Esophagus squamous epithelium (tissue), 5 donors: ENCODE measurements at regions not wholly inside any gene's neighbourhood (a gene's known extent, or its start where the extent isn't known, plus 50 kb on each side); places are given as distances from the start of the nearest gene placed in this dataset.

Experiments used
- DNase-seq: peaks from one replicate; lab custom pipeline; 2025; lab: John Stamatoyannopoulos, UW
- H3K27ac ChIP-seq, 4 donors: fragments of 200-600 bp; sonication (generic); one replicate each; pipeline ENCODE4 v1.5.1; 2016 to 2019; ENCODE audit warnings: mild to moderate bottlenecking in 1 of 4
- H3K27me3 ChIP-seq, 4 donors: fragments of 200-600 bp; sonication (generic); 1 replicate in 3 of 4; 2 replicates in 1 of 4; pipeline versions ENCODE4 v1.5.1 to v1.6.0; 2017 to 2021; ENCODE audit warnings: antibody characterized with exemption in 1 of 4
- H3K36me3 ChIP-seq, 3 donors: fragments of 200-600 bp; sonication (generic); one replicate each; pipeline ENCODE4 v1.5.1; 2016 to 2019
- H3K4me1 ChIP-seq, 3 donors: fragments of 200-600 bp; sonication (generic); one replicate each; pipeline ENCODE4 v1.5.1; 2017 to 2019
- H3K4me3 ChIP-seq, 4 donors: fragments of 200-600 bp; sonication (generic); 1 replicate in 3 of 4; 2 replicates in 1 of 4; pipeline ENCODE4 v1.5.1; 2016 to 2019; ENCODE audit warnings: mild to moderate bottlenecking in 2 of 4, moderate library complexity in 1 of 4
- H3K9me3 ChIP-seq, 3 donors: fragments of 200-600 bp; sonication (generic); one replicate each; pipeline ENCODE4 v1.5.1; 2016 to 2019
- CTCF ChIP-seq, 6 experiments: fragments of 450-650 bp in 4 of 6; fragments of 200-600 bp in 2 of 6; sonication (generic) in 2 of 6; IDR thresholded peaks; one replicate each; pipeline ENCODE4 v1.5.1; 2016 to 2019; ENCODE audit warnings: antibody characterized with exemption in 6 of 6, mild to moderate bottlenecking in 4 of 6, moderate library complexity in 4 of 6
- POLR2A ChIP-seq, 4 donors: fragments of 450-650 bp; IDR thresholded peaks; one replicate each; pipeline ENCODE4 v1.6.1; 2017; ENCODE audit warnings: antibody characterized with exemption in 4 of 4, mild to moderate bottlenecking in 4 of 4, moderate library complexity in 3 of 4
- WGBS, 2 donors: methylation state at CpG; one replicate each; pipeline ENCODE4 v1.1.5; 2018; 5-methylcytosine and 5-hydroxymethylcytosine counted together
- intact Hi-C: fragments of 100-400 bp; cut with DNase I; formaldehyde crosslinking; loops from one replicate; pipeline ENCODE4 v1.15.0; 2022
- donor health status: DM: yes; HTN: yes; CAD: no.

GRCh38 chr6:118761645-118762044 is 110.3 kb upstream of the CEP85L start:
- WGBS, 2 donors, result 25 to 53% methylated on average over 1 of the region's 1 CpG
- intact Hi-C loops, result no loop called here
- H3K36me3 ChIP-seq, result no peaks in the 10 kb centered on the region
- H3K4me3 ChIP-seq, result no peak overlapping the region
- H3K4me1 ChIP-seq, result no peaks in the 10 kb centered on the region
- H3K27ac ChIP-seq, result no peak overlapping the region
- H3K9me3 ChIP-seq, result no peaks in the 10 kb centered on the region
- no peak for DNase-seq
- TF ChIP-seq CTCF (IDR thresholded peaks at IDR 0.05) (no peak), POLR2A (IDR thresholded peaks at IDR 0.05) (no peak)
- H3K27me3 ChIP-seq, result no peaks in the 10 kb centered on the region

GRCh38 chr6:118758946-118759345 is 107.6 kb upstream of the CEP85L start:
- Histone ChIP-seq H3K4me1 (no peaks in the 10 kb centered on the region), H3K36me3 (no peaks in the 10 kb centered on the region), H3K27me3 (no peaks in the 10 kb centered on the region), H3K9me3 (no peaks in the 10 kb centered on the region), H3K27ac (no peak overlapping the region), H3K4me3 (no peak overlapping the region)
- no peak for DNase-seq
- intact Hi-C loops, result no loop called here
- no peak for TF ChIP-seq POLR2A (IDR thresholded peaks at IDR 0.05)
- TF ChIP-seq CTCF (IDR thresholded peaks at IDR 0.05), result no peak

GRCh38 chr6:118755941-118756646 is 104.7 kb upstream of the CEP85L start:
- 53 to 72% methylated on average over 6 of the region's 6 CpGs for WGBS, 2 donors

GRCh38 chr6:118752803-118753202 is 101.4 kb upstream of the CEP85L start:
- intact Hi-C loops, result no loop called here
- DNase-seq, result no peak
- Histone ChIP-seq H3K4me1 (peaks cover 0 to 11% (median 0%) of the 10 kb centered on the region in 3 donors), H3K27me3 (no peaks in the 10 kb centered on the region), H3K4me3 (no peak overlapping the region), H3K9me3 (no peaks in the 10 kb centered on the region), H3K36me3 (no peaks in the 10 kb centered on the region), H3K27ac (no peak overlapping the region)
- 87 to 89% methylated on average over 3 of the region's 3 CpGs for WGBS, 2 donors
- no peak for TF ChIP-seq POLR2A (IDR thresholded peaks at IDR 0.05)
- no peak for TF ChIP-seq CTCF (IDR thresholded peaks at IDR 0.05)

More at GRCh38 chr6:118755941-118756646, 104.7 kb upstream of the CEP85L start:
- TF ChIP-seq POLR2A (IDR thresholded peaks at IDR 0.05), result no peak
- TF ChIP-seq CTCF (IDR thresholded peaks at IDR 0.05), result no peak
- no peaks in the 10 kb centered on the region for H3K36me3 ChIP-seq
- H3K4me1 ChIP-seq, result no peaks in the 10 kb centered on the region
- DNase-seq, result no peak
- no peaks in the 10 kb centered on the region for H3K9me3 ChIP-seq
- no peaks in the 10 kb centered on the region for H3K27me3 ChIP-seq
- intact Hi-C loops, result no loop called here
- H3K27ac ChIP-seq, result no peak overlapping the region
- no peak overlapping the region for H3K4me3 ChIP-seq

- H3K4me1 ChIP-seq, result peaks cover 0 to 11% (median 0%) of the 10 kb centered on the region in 3 donors
- no peaks in the 10 kb centered on the region for H3K36me3 ChIP-seq
- intact Hi-C loops, result no loop called here
- H3K27me3 ChIP-seq, result no peaks in the 10 kb centered on the region
- TF ChIP-seq POLR2A (IDR thresholded peaks at IDR 0.05) (no peak), CTCF (IDR thresholded peaks at IDR 0.05) (no peak)
- no peak overlapping the region for H3K27ac ChIP-seq
- no peaks in the 10 kb centered on the region for H3K9me3 ChIP-seq
- H3K4me3 ChIP-seq, result no peak overlapping the region
- 83 to 88% methylated on average over 1 to 3 of the region's 3 CpGs for WGBS, 2 donors
- no peak for DNase-seq
Observed at GRCh38 chr6:118751072-118751471, 99.7 kb upstream of the CEP85L start.
